ENCODE measurements at regions not wholly inside any gene's neighbourhood (a gene's known extent, or its start where the extent isn't known, plus 50 kb on each side); places are given as distances from the start of the nearest gene placed in this dataset.

DNA sequence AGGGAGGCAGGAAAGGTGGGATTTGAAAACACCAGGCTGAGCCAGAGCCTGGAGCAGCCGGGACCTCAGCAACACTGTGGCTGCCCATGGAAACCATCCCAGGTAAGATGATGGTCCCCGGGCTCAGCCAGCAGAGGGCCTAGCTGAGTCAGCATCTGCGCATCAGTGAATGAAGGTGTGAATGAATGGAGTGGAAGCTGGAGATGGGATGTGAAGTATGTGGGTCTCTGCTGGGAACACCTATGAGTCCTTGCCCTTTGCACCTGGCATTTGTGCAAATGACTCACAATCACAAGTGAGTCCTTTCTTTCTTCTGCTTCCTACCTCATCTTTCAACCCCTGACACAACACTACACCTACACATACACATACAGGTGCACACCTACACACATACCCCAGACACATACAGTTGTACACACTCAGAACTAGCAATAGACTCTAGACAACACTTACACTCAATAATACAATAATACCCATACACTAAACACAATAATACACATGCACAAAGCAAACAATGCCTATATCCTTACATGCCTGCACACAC is 62.8 kb upstream of the PRDM11 start:
- TF ChIP-seq EZH2 (IDR thresholded peaks at IDR 0.05; ENCODE audit: borderline replicate concordance, low read depth, low read length, severe bottlenecking) = no peak
- TF ChIP-seq, protein P1, sequence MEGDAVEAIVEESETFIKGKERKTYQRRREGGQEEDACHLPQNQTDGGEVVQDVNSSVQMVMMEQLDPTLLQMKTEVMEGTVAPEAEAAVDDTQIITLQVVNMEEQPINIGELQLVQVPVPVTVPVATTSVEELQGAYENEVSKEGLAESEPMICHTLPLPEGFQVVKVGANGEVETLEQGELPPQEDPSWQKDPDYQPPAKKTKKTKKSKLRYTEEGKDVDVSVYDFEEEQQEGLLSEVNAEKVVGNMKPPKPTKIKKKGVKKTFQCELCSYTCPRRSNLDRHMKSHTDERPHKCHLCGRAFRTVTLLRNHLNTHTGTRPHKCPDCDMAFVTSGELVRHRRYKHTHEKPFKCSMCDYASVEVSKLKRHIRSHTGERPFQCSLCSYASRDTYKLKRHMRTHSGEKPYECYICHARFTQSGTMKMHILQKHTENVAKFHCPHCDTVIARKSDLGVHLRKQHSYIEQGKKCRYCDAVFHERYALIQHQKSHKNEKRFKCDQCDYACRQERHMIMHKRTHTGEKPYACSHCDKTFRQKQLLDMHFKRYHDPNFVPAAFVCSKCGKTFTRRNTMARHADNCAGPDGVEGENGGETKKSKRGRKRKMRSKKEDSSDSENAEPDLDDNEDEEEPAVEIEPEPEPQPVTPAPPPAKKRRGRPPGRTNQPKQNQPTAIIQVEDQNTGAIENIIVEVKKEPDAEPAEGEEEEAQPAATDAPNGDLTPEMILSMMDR (IDR thresholded peaks at IDR 0.05; ENCODE audit: borderline replicate concordance, extremely low read depth, low read length, poor library complexity, severe bottlenecking) = peak; percentile 55

Measured in DND-41 (cell line).